ENCODE measurements at regions not wholly inside any gene's neighbourhood (a gene's known extent, or its start where the extent isn't known, plus 50 kb on each side); places are given as distances from the start of the nearest gene placed in this dataset.

DNA sequence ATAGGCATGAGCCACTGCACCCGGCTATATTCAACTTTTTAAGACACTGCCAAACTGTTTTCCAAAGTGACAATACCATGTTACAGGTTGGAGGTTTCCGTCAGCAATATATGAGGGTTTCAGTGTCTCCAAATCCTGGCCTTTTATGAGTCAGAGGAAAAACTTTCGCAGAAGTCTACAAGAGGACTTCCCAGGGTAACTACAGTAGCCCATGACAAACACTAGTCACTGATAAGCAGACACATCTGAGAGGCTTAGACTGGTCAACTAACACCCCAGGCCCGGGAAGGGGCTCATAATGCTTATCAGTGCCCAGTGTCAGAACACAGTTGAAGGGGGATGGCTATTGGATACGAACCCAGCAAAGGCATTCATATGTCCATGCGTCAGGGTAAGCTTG, 85.4 kb downstream of the SOX4 start:
- ChIA-PET CTCF (interaction anchor here (0.6 kb wide), 1 partner anchor 175 kb away, joined by 4 read pairs; no protein-coding TSS in a partner anchor), POLR2A (no interaction called here)
- TF ChIP-seq CTCF (IDR thresholded peaks at IDR 0.05; ENCODE audit: insufficient read depth, low read length, missing control alignments), result no peak
- DNase-seq (ENCODE audit: low read depth, low spot score), result peak; percentile 12
- no peak overlapping the region for H3K4me3 ChIP-seq (ENCODE audit: low read depth, low read length)

GRCh38 chr6:21679761-21680265, 86.3 kb downstream of the SOX4 start:
- peak; percentile 70 for DNase-seq (ENCODE audit: low read depth, low spot score)
- no peak overlapping the region for H3K4me3 ChIP-seq (ENCODE audit: low read depth, low read length)
- TF ChIP-seq CTCF (IDR thresholded peaks at IDR 0.05; ENCODE audit: insufficient read depth, low read length, missing control alignments), result no peak
- ChIA-PET POLR2A (no interaction called here), CTCF (no interaction called here)

DNA sequence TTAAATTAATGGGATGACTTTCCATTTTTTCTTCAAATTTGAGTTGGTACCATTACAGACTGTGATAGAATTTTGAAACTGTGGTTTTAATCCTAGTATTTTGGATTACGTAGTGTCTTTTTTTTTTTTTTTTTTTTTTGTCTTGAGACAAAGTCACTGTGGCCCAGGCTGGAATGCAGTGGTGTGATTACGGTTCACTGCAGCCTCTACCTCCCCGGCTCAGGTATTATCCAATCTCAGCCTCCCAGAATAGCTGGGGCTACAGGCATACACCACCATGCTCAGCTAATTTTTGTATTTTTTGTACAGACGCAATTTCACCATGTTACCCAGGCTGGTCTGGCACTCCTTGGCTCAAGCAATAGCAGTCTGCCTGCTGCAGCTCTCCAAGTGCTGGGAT, 87.1 kb downstream of the SOX4 start:
- CTCF ChIA-PET, result no interaction called here
- POLR2A ChIA-PET, result no interaction called here

GRCh38 chr6:21690489-21690888, 96.9 kb downstream of the SOX4 start:
- no peak for DNase-seq (ENCODE audit: low read depth, low spot score)
- POLR2A ChIA-PET, result no interaction called here
- no peak for TF ChIP-seq CTCF (IDR thresholded peaks at IDR 0.05; ENCODE audit: insufficient read depth, low read length, missing control alignments)
- CTCF ChIA-PET, result no interaction called here
- no peak overlapping the region for H3K4me3 ChIP-seq (ENCODE audit: low read depth, low read length)

More for the DNA sequence above, 87.1 kb downstream of the SOX4 start:
- TF ChIP-seq CTCF (IDR thresholded peaks at IDR 0.05; ENCODE audit: insufficient read depth, low read length, missing control alignments), result no peak
- H3K4me3 ChIP-seq (ENCODE audit: low read depth, low read length), result no peak overlapping the region
- no peak for DNase-seq (ENCODE audit: low read depth, low spot score)

DNA sequence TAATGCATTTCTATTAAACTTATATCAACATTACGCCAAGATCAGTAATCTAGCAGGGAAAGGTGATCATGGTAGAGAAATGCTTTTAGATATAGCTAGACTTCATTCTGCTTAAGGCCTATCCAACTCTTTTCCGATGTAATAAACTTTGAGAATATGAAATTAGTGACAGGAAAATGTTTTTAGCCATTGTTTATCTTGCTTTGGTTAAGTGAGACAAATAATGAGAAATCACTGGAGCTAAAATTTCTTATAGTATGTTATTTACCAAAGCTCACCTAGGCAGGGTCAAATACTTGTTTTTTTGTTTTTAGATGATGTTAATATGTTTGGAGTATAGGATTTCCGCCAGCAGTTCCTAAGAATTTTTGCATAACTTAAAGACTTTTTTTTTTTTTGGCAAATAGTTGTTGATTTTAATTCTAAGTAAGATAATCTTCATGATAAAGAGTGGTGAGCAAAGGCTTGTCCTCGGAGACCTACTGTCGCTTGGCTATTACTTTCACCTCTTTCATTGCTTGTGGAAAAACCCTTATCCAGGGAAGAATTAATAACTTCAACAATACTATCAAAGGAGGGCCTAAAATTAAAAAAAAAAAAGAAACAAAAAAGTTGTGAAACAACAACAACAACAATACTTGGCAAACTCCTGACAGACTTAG, 98.3 kb downstream of the SOX4 start:
- TF ChIP-seq CTCF (IDR thresholded peaks at IDR 0.05; ENCODE audit: insufficient read depth, low read length, missing control alignments), result no peak
- CTCF ChIA-PET, result no interaction called here
- H3K4me3 ChIP-seq (ENCODE audit: low read depth, low read length), result no peak overlapping the region
- no peak for DNase-seq (ENCODE audit: low read depth, low spot score)
- POLR2A ChIA-PET, result no interaction called here

DNA sequence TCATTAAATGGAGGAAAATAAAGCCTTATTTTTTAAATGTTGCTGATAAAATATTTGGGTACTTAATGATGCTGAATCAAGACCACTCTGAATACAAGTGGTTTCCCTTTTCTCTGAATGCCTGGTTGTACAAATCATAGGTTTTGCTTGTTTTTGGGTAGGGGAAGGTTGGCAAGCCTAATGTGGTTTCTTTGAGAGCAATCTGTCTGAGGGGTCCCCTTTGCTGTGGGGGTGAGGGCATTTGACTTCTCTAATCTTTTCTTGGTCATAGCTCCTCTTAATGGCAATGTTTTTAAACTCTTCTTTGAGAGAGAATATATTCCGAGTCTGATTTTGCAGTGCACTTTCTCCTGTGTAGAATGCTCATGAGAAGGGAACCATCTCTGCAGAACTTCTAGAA, 99.2 kb downstream of the SOX4 start:
- no peak for TF ChIP-seq CTCF (IDR thresholded peaks at IDR 0.05; ENCODE audit: insufficient read depth, low read length, missing control alignments)
- CTCF ChIA-PET, result interaction anchor here (0.7 kb wide), 1 partner anchor 492 kb away, joined by 4 read pairs; no protein-coding TSS in a partner anchor
- no peak overlapping the region for H3K4me3 ChIP-seq (ENCODE audit: low read depth, low read length)
- POLR2A ChIA-PET, result no interaction called here
- no peak for DNase-seq (ENCODE audit: low read depth, low spot score)

Data from AG04449 (cell line).